ENCODE measurements at regions not wholly inside any gene's neighbourhood (a gene's known extent, or its start where the extent isn't known, plus 50 kb on each side); places are given as distances from the start of the nearest gene placed in this dataset.

- TF ChIP-seq CTCF (IDR thresholded peaks at IDR 0.05) (no peak), EZH2 (IDR thresholded peaks at IDR 0.05; ENCODE audit: borderline replicate concordance, insufficient read depth, low read depth, low read length, poor library complexity, severe bottlenecking) (no peak)
Observed at GRCh38 chr9:88933607-88934379, 57.5 kb upstream of the S1PR3 start.

Measured in B cell (primary cell).